ENCODE measurements at regions not wholly inside any gene's neighbourhood (a gene's known extent, or its start where the extent isn't known, plus 50 kb on each side); places are given as distances from the start of the nearest gene placed in this dataset.

- DNase-seq (ENCODE audit: low read depth) = no peak
Measured at GRCh38 chr18:22073411-22073810, 96.0 kb upstream of the GATA6 start.

GRCh38 chr18:22074282-22075070 is 94.9 kb upstream of the GATA6 start:
- no peak for DNase-seq (ENCODE audit: low read depth)

DNA sequence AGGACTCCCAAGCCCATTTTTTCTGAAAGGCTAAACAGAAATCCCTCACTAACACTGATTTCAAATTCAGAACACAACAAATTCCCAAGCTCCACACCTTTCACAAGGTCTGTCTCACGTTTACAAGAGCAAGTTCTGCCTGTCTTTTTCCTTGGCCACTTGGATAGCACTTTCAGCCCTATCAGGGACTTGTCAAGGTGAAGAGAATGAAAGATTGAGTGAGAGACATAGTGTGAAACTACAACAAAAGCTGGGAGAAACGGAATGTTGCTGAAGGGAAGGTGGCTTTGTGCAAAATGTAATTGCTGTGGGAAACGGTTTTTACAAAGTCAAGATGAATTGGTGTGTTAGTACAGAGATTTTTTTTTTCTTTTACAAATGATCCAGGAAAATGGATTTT is 89.4 kb upstream of the GATA6 start:
- DNase-seq (ENCODE audit: low read depth) = no peak

DNA sequence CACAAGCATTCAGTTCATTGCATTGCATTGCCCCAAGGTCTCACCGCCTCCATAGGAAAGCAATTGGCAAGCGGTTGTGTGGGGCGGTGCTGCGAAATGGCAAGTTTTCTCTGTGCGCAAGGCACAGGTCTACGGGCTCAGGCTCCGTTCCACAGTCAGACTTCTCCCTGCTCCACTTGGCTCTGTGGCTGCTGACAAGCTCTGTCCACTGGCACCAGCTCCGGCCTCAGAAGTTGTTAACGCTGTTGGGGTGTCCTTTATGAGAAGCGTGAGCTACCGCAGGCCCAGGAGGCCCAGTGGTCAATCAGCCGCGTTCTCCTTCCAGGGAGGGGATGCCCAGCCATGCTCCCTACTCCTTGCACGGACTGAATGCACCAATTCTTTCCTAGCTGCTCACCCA is 87.0 kb upstream of the GATA6 start:
- DNase-seq (ENCODE audit: low read depth) = no peak

DNA sequence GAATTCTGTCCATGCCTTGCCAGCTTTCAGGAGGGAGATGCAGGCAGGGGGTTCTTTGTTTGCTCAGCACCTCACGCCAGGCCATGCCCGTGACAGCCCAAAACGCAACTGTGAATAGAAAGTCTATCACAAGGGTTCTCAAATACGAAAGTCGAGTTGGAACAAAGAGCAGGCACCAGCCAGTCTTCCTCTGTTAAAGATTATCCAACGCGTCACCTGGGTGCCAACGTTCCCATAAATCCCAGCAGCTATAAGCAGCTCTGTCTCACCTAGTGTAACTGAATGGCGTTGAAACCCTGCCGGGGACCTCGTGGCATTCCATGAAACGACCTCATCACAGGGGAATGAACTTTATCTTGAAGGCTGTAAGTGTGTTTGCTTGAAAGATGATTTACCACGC is 84.8 kb upstream of the GATA6 start:
- no peak for DNase-seq (ENCODE audit: low read depth)

DNA sequence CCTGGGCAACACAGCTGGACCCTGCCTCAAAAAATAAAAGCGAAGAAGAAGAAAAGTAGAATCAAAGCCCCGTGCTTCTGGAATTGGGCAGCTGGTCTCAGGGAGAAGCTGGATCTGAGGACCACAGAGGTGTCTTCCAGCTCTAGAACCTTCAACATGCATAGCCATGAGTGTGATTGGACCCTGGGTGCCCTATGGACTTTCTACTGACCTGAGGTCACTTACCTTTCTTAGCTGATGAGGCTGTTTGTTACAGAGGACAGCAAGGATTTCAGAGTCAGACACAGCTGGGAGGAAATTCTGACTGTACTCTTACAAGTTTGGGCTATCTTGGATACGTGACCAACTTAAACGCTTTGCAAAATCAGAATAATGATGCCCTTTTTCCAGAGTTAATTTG is 82.4 kb upstream of the GATA6 start:
- no peak for DNase-seq (ENCODE audit: low read depth)

DNA sequence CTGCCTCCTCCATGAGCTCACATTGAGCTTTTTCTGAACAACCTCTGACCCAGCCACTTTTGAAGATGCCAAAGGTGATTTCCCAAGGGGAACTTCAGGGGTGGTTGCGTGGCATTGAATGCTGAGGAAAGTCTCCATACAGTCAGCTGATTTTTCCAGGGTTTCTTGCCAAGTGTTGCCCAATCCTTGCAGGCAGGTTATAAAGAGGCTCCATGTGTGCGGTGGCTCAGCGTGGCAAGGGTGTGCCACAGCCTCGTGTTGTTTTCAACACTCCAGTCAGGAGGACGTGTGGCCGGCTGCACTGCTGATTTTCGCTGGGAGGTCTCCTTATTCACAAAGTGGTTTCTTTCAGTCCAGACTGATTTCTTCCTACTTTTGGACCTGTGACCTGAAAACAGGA is 81.4 kb upstream of the GATA6 start:
- DNase-seq (ENCODE audit: low read depth) = no peak

- DNase-seq (ENCODE audit: low read depth) = no peak
Measured at GRCh38 chr18:22088996-22089640, 80.3 kb upstream of the GATA6 start.

GRCh38 chr18:22091341-22091740 is 78.0 kb upstream of the GATA6 start:
- no peak for DNase-seq (ENCODE audit: low read depth)

DNA sequence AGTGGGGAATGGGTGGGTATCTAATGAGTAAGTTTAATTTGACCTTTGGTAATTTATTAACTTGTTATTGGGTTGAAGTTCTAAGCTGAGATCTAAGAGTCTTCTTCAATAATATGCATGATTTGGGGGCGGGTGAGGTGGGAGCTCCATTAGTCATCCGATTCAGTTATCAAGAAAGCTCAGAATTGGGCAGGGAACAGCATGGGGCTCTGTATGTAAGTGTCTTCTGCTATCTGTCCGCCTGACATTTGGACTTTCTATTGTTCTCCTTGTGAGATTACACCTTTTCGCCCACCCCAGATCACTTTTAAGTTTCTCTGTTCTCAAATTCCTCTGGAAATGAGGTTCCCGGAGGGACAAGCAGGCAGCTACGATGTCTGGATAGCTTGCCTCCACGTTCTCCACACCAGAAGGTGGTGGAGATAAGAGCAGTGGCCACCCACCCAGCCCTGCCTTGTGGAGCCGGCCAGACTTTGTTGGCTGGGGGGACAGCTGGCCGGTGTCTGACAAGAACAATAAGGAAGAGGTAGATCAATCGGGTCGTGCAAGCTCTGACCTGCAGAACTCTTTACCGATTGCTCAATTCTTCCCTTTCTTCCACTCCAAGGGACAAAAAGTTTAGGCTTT is 75.5 kb upstream of the GATA6 start:
- no peak for DNase-seq (ENCODE audit: low read depth)

GRCh38 chr18:22094358-22094734 is 75.0 kb upstream of the GATA6 start:
- DNase-seq (ENCODE audit: low read depth) = no peak

- DNase-seq (ENCODE audit: low read depth) = no peak
Measured at GRCh38 chr18:22098563-22098989, 70.8 kb upstream of the GATA6 start.

GRCh38 chr18:22099925-22100324 is 69.5 kb upstream of the GATA6 start:
- DNase-seq (ENCODE audit: low read depth) = no peak

DNA sequence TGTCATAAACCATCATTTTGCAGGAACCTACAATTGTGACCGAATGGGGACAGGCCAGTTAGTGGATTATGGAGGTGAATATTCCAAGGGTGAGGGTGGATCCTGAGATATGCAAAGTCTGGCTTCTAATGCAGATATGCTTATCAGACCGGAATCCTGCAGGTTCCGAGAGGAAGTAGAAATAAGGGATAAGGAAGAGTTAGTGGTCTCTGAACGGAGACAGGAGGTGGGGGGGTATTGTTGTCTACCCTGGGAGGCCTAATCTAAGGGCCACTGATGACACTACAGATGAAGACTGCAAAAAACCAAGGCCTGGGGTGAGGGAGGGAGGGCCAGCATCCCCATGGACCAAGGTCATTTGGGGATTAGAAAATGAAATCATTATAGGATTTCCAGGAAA is 67.7 kb upstream of the GATA6 start:
- no peak for DNase-seq (ENCODE audit: low read depth)

DNA sequence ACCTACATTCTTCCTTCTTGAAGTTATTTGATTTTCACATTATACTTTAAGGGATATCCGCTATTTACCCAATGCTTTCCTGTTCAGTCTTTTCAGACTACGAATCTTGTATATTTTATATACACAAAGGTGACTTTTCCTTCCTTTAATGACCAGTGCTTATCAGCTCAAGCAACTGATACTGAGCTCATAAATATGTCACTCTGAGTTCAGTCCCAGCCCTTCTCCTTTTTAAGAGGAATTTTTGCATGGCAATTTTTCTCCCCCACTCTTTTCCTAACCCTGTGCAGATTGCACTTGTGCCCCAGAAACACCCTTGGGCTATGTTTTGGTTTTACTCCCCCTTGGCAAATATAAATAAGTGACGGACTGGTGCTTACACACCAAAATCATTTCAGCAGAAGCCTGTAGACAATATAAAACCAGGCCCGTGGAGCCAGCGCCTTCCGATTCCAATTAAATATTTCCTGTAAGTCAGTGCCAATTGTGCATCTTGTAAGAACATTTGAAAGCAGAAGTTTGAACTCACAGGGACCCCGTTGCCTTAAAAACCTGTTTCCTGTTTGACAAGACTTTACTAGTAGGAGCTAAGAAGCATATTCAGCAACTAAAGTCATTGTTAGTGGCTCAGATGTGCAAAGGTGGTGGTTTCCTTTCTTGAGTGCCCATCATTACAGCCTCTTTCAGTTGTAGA is 66.3 kb upstream of the GATA6 start:
- DNase-seq (ENCODE audit: low read depth) = no peak

- no peak for DNase-seq (ENCODE audit: low read depth)
Measured at GRCh38 chr18:22103647-22104031, 65.8 kb upstream of the GATA6 start.

- DNase-seq (ENCODE audit: low read depth) = no peak
Measured at GRCh38 chr18:22106536-22107292, 62.7 kb upstream of the GATA6 start.

DNA sequence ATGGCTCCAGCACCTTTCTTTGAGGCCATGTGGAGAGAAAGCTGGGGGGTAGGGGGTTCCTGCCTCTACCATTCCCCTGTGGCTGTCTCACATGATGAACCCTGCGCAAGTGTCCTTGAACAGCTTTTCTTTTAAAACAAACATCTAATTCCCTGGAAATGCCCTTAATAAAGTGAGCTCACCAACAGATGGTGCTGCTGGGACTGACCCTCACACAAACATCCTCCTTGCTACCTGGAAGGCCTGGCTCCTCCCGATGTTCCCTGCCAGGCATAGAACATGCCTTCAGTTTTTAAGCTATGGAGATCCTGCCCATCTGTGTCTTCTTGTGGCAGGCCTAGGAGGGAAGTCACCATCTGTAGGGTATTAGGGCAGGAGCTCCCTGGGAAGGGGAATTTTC is 60.7 kb upstream of the GATA6 start:
- DNase-seq (ENCODE audit: low read depth) = no peak

GRCh38 chr18:22109535-22109934 is 59.9 kb upstream of the GATA6 start:
- no peak for DNase-seq (ENCODE audit: low read depth)

- no peak for DNase-seq (ENCODE audit: low read depth)
Measured at GRCh38 chr18:22110461-22110924, 58.9 kb upstream of the GATA6 start.

DNA sequence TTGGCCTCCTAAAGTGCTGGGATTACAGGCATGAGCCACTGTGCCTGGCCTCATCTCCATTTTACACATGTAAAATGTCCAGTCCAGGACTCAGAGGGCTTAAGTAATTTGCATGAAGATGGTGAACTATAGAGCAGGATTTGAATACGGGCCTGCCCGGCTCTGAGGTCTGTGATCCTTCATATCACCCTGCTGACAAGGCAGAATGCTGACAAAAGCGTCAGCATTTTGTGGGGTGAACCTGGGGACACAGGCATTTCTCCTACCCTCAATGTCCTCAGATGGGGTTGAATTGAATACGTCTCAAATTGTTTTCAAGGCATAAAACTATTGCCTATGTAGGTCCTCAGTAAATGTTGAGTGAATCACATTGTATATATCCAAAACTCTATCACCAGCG is 57.2 kb upstream of the GATA6 start:
- no peak for DNase-seq (ENCODE audit: low read depth)
